HEK293 (cell line): ENCODE measurements at regions not wholly inside any gene's neighbourhood (a gene's known extent, or its start where the extent isn't known, plus 50 kb on each side); places are given as distances from the start of the nearest gene placed in this dataset.

Source experiments
- CTCF ChIA-PET: fragments of 350-600 bp; formaldehyde crosslinking; extraction: SDS; loops from one replicate; lab custom pipeline; 2021; ENCODE audit warnings: antibody characterized with exemption; lab: Yijun Ruan, JAX
- POLR2A ChIA-PET: fragments of 300-600 bp; formaldehyde crosslinking; extraction: SDS; loops from one replicate; lab custom pipeline; 2020; ENCODE audit warnings: antibody characterized with exemption, inconsistent platforms; lab: Yijun Ruan, JAX
- H3K27ac ChIP-seq: fragments of 200-500 bp; sonication (Bioruptor generic); 2 replicates; pipeline ENCODE4 v1.5.1; 2014; ENCODE audit warnings: low read depth, low read length, control low read depth, inconsistent platforms; ENCODE audit errors: extremely low read depth
- H3K36me3 ChIP-seq, 2 experiments: fragments of 200-500 bp in 1 of 2; sonication (Bioruptor generic) in 1 of 2; 1 replicate in 1 of 2; 2 replicates in 1 of 2; pipeline ENCODE4 v1.5.1; 2014 to 2017; ENCODE audit warnings: inconsistent platforms in 2 of 2, low read length in 2 of 2; ENCODE audit not compliant: control insufficient read depth in 2 of 2, insufficient read depth in 1 of 2
- H3K4me1 ChIP-seq: fragments of 200-500 bp; sonication (Bioruptor generic); 2 replicates; pipeline ENCODE4 v1.5.1; 2014; ENCODE audit warnings: mild to moderate bottlenecking, low read length, inconsistent platforms; ENCODE audit not compliant: control insufficient read depth, insufficient read depth
- H3K4me3 ChIP-seq: 2 replicates; pipeline ENCODE4 v1.5.1; 2011; ENCODE audit warnings: low read depth, mild to moderate bottlenecking, control low read depth, low read length, moderate library complexity
- H3K9me3 ChIP-seq: fragments of 200-500 bp; sonication (Bioruptor generic); 2 replicates; pipeline ENCODE4 v1.5.1; 2014; ENCODE audit warnings: low read depth, low read length, inconsistent platforms; ENCODE audit not compliant: control insufficient read depth, insufficient read depth
- GLIS2 ChIP-seq: fragments of 450-650 bp; formaldehyde crosslinking; IDR thresholded peaks from 2 replicates; pipeline ENCODE4 v1.5.1; 2016; ENCODE audit warnings: missing biosample characterization, missing genetic modification characterization
- KLF1 ChIP-seq: fragments of 450-650 bp; formaldehyde crosslinking; IDR thresholded peaks from 2 replicates; pipeline ENCODE4 v1.5.1; 2016; ENCODE audit warnings: missing biosample characterization, missing genetic modification characterization
- KLF17 ChIP-seq: fragments of 450-650 bp; formaldehyde crosslinking; IDR thresholded peaks from 2 replicates; pipeline ENCODE4 v1.5.1; 2016; ENCODE audit warnings: missing biosample characterization, missing genetic modification characterization
- ZBTB1 ChIP-seq: fragments of 450-650 bp; formaldehyde crosslinking; IDR thresholded peaks from 2 replicates; pipeline ENCODE4 v1.5.1; 2016; ENCODE audit warnings: missing biosample characterization, missing genetic modification characterization
- ZBTB21 ChIP-seq: fragments of 450-650 bp; formaldehyde crosslinking; IDR thresholded peaks from 2 replicates; pipeline ENCODE4 v1.5.1; 2017; ENCODE audit warnings: missing biosample characterization, missing genetic modification characterization
- ZFP37 ChIP-seq: fragments of 450-650 bp; formaldehyde crosslinking; IDR thresholded peaks from 2 replicates; pipeline ENCODE4 v1.5.1; 2016; ENCODE audit warnings: missing biosample characterization, missing genetic modification characterization
- ZNF132 ChIP-seq: fragments of 450-650 bp; formaldehyde crosslinking; IDR thresholded peaks from 2 replicates; pipeline ENCODE4 v1.5.1; 2017; ENCODE audit warnings: missing biosample characterization, missing genetic modification characterization, borderline replicate concordance
- ZNF138 ChIP-seq: fragments of 450-650 bp; formaldehyde crosslinking; IDR thresholded peaks from 2 replicates; pipeline ENCODE4 v1.5.1; 2016; ENCODE audit warnings: missing biosample characterization, missing genetic modification characterization, borderline replicate concordance
- ZNF23 ChIP-seq: fragments of 450-650 bp; formaldehyde crosslinking; IDR thresholded peaks from 2 replicates; pipeline ENCODE4 v1.5.1; 2016; ENCODE audit warnings: missing biosample characterization, missing genetic modification characterization, borderline replicate concordance
- ZNF335 ChIP-seq: fragments of 450-650 bp; formaldehyde crosslinking; conservative IDR thresholded peaks from 2 replicates; pipeline ENCODE4 v1.5.1; 2016; ENCODE audit warnings: missing biosample characterization, missing genetic modification characterization
- ZNF394 ChIP-seq: fragments of 450-650 bp; formaldehyde crosslinking; IDR thresholded peaks from 2 replicates; pipeline ENCODE4 v1.5.1; 2016; ENCODE audit warnings: missing biosample characterization, missing genetic modification characterization, mild to moderate bottlenecking, moderate library complexity, borderline replicate concordance
- ZNF513 ChIP-seq: fragments of 450-650 bp; IDR thresholded peaks from 2 replicates; pipeline ENCODE4 v1.5.1; 2018; ENCODE audit warnings: missing biosample characterization, missing genetic modification characterization
- ZNF521 ChIP-seq: fragments of 450-650 bp; formaldehyde crosslinking; IDR thresholded peaks from 2 replicates; pipeline ENCODE4 v1.5.1; 2017; ENCODE audit warnings: missing biosample characterization, mild to moderate bottlenecking, missing genetic modification characterization
- ZNF560 ChIP-seq: fragments of 450-650 bp; formaldehyde crosslinking; IDR thresholded peaks from 2 replicates; pipeline ENCODE4 v1.5.1; 2017; ENCODE audit warnings: missing biosample characterization, missing genetic modification characterization, borderline replicate concordance
- ZNF621 ChIP-seq: fragments of 450-650 bp; formaldehyde crosslinking; IDR thresholded peaks from 2 replicates; pipeline ENCODE4 v1.5.1; 2017; ENCODE audit warnings: missing biosample characterization, missing genetic modification characterization
- ZNF76 ChIP-seq: fragments of 450-650 bp; formaldehyde crosslinking; IDR thresholded peaks from 2 replicates; pipeline ENCODE4; 2016; ENCODE audit warnings: low read depth, missing biosample characterization, missing genetic modification characterization, borderline replicate concordance
- ZSCAN18 ChIP-seq: fragments of 450-650 bp; formaldehyde crosslinking; IDR thresholded peaks from 2 replicates; pipeline ENCODE4 v1.5.1; 2016; ENCODE audit warnings: missing biosample characterization, missing genetic modification characterization
- ZSCAN30 ChIP-seq: fragments of 450-650 bp; IDR thresholded peaks from 2 replicates; pipeline ENCODE4 v1.5.1; 2018; ENCODE audit warnings: missing biosample characterization, mild to moderate bottlenecking, missing genetic modification characterization, moderate library complexity
- TF ChIP-seq, protein P1 (sequence below): fragments of 450-650 bp; formaldehyde crosslinking; IDR thresholded peaks from 2 replicates; pipeline ENCODE4 v1.5.1; 2017; ENCODE audit warnings: missing biosample characterization, mild to moderate bottlenecking, missing genetic modification characterization, moderate library complexity
- TF ChIP-seq, protein P2 (sequence below): fragments of 450-650 bp; formaldehyde crosslinking; IDR thresholded peaks from 2 replicates; pipeline ENCODE4 v1.5.1; 2016; ENCODE audit warnings: missing biosample characterization, missing genetic modification characterization
- TF ChIP-seq, protein P3 (sequence below): fragments of 450-650 bp; formaldehyde crosslinking; conservative IDR thresholded peaks from 2 replicates; pipeline ENCODE4 v1.5.1; 2016; ENCODE audit warnings: low read depth, missing biosample characterization, missing genetic modification characterization
- TF ChIP-seq, protein P4 (sequence below): fragments of 450-650 bp; IDR thresholded peaks from 2 replicates; pipeline ENCODE4 v1.5.1; 2018; ENCODE audit warnings: missing biosample characterization, mild to moderate bottlenecking, missing genetic modification characterization

DNA sequence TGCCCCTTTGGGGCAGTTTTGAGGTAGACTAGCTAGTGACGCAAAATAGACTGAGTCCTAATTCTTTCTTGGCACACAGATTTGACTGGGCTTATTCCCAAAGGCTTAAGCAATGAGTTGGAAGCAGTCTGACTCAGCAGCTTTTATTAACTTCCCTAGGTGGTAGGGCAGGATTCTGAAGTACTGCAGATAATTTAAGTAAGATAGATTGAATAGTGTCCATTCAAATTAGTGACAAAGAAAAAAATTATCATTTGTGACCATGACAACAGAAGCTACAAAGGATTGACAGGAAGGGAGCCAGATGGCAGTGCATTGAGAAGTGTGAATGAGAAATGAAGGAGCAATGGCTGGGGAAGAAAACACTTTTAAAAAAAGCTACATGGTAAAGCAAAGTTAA, 649.4 kb downstream of the CDH9 start:
- TF ChIP-seq ZSCAN18, result no peak
- TF ChIP-seq, protein P1, sequence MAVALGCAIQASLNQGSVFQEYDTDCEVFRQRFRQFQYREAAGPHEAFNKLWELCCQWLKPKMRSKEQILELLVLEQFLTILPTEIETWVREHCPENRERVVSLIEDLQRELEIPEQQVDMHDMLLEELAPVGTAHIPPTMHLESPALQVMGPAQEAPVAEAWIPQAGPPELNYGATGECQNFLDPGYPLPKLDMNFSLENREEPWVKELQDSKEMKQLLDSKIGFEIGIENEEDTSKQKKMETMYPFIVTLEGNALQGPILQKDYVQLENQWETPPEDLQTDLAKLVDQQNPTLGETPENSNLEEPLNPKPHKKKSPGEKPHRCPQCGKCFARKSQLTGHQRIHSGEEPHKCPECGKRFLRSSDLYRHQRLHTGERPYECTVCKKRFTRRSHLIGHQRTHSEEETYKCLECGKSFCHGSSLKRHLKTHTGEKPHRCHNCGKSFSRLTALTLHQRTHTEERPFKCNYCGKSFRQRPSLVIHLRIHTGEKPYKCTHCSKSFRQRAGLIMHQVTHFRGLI (tag by site-specific recombination), result no peak
- no peak for TF ChIP-seq ZNF560 (tag by site-specific recombination)
- no peak for TF ChIP-seq ZNF513 (tag by site-specific recombination)
- TF ChIP-seq ZNF621 (tag by site-specific recombination), result no peak
- no peak for TF ChIP-seq ZFP37 (tag by site-specific recombination)
- TF ChIP-seq ZNF76, result no peak
- no peak for TF ChIP-seq ZNF138
- no peak for TF ChIP-seq ZNF521
- TF ChIP-seq KLF1 (tag by site-specific recombination), result no peak
- no peak for TF ChIP-seq ZSCAN30 (tag by site-specific recombination)
- TF ChIP-seq ZNF394 (tag by site-specific recombination), result no peak
- no peak for TF ChIP-seq KLF17 (tag by site-specific recombination)
- Histone ChIP-seq H3K4me1 (no peaks in the 10 kb centered on the region), H3K9me3 (no peaks in the 10 kb centered on the region; the same call in 1 of the 2 replicates), H3K27ac (no peak overlapping the region), H3K4me3 (no peak overlapping the region), H3K36me3 (no peaks in the 10 kb centered on the region)
- POLR2A ChIA-PET, result no interaction called here
- CTCF ChIA-PET, result no interaction called here

- Histone ChIP-seq H3K9me3 (no peaks in the 10 kb centered on the region; the same call in 1 of the 2 replicates), H3K4me1 (no peaks in the 10 kb centered on the region), H3K27ac (no peak overlapping the region), H3K36me3 (no peaks in the 10 kb centered on the region), H3K4me3 (no peak overlapping the region)
- POLR2A ChIA-PET, result no interaction called here
- CTCF ChIA-PET, result no interaction called here
- TF ChIP-seq, protein P2, sequence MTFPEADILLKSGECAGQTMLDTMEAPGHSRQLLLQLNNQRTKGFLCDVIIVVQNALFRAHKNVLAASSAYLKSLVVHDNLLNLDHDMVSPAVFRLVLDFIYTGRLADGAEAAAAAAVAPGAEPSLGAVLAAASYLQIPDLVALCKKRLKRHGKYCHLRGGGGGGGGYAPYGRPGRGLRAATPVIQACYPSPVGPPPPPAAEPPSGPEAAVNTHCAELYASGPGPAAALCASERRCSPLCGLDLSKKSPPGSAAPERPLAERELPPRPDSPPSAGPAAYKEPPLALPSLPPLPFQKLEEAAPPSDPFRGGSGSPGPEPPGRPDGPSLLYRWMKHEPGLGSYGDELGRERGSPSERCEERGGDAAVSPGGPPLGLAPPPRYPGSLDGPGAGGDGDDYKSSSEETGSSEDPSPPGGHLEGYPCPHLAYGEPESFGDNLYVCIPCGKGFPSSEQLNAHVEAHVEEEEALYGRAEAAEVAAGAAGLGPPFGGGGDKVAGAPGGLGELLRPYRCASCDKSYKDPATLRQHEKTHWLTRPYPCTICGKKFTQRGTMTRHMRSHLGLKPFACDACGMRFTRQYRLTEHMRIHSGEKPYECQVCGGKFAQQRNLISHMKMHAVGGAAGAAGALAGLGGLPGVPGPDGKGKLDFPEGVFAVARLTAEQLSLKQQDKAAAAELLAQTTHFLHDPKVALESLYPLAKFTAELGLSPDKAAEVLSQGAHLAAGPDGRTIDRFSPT (tag by site-specific recombination), result no peak
- TF ChIP-seq ZBTB1 (tag by site-specific recombination), result no peak
- TF ChIP-seq ZNF76, result no peak
- no peak for TF ChIP-seq ZNF23 (tag by site-specific recombination)
- TF ChIP-seq GLIS2 (tag by site-specific recombination), result no peak
- TF ChIP-seq, protein P3, sequence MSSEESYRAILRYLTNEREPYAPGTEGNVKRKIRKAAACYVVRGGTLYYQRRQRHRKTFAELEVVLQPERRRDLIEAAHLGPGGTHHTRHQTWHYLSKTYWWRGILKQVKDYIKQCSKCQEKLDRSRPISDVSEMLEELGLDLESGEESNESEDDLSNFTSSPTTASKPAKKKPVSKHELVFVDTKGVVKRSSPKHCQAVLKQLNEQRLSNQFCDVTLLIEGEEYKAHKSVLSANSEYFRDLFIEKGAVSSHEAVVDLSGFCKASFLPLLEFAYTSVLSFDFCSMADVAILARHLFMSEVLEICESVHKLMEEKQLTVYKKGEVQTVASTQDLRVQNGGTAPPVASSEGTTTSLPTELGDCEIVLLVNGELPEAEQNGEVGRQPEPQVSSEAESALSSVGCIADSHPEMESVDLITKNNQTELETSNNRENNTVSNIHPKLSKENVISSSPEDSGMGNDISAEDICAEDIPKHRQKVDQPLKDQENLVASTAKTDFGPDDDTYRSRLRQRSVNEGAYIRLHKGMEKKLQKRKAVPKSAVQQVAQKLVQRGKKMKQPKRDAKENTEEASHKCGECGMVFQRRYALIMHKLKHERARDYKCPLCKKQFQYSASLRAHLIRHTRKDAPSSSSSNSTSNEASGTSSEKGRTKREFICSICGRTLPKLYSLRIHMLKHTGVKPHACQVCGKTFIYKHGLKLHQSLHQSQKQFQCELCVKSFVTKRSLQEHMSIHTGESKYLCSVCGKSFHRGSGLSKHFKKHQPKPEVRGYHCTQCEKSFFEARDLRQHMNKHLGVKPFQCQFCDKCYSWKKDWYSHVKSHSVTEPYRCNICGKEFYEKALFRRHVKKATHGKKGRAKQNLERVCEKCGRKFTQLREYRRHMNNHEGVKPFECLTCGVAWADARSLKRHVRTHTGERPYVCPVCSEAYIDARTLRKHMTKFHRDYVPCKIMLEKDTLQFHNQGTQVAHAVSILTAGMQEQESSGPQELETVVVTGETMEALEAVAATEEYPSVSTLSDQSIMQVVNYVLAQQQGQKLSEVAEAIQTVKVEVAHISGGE (tag by site-specific recombination), result no peak
- no peak for TF ChIP-seq ZNF335 (tag by site-specific recombination)
- TF ChIP-seq, protein P4, sequence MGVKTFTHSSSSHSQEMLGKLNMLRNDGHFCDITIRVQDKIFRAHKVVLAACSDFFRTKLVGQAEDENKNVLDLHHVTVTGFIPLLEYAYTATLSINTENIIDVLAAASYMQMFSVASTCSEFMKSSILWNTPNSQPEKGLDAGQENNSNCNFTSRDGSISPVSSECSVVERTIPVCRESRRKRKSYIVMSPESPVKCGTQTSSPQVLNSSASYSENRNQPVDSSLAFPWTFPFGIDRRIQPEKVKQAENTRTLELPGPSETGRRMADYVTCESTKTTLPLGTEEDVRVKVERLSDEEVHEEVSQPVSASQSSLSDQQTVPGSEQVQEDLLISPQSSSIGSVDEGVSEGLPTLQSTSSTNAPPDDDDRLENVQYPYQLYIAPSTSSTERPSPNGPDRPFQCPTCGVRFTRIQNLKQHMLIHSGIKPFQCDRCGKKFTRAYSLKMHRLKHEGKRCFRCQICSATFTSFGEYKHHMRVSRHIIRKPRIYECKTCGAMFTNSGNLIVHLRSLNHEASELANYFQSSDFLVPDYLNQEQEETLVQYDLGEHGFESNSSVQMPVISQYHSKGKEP (tag by site-specific recombination), result no peak
- TF ChIP-seq ZNF132 (tag by site-specific recombination), result no peak
- no peak for TF ChIP-seq ZBTB21 (tag by site-specific recombination)
Observed at GRCh38 chr5:26386532-26386931, 651.9 kb downstream of the CDH9 start.
